Femur (tissue), 1 donor: ENCODE measurements at regions not wholly inside any gene's neighbourhood (a gene's known extent, or its start where the extent isn't known, plus 50 kb on each side); places are given as distances from the start of the nearest gene placed in this dataset.

Experiments used
- DNase-seq: peaks from one replicate; pipeline ENCODE4 v3.0.0-alpha.2; 2017

- DNase-seq = peak; percentile 27
Observed at GRCh38 chr2:78034706-78035105, 512.5 kb upstream of the LRRTM4 start.

- DNase-seq = no peak
Observed at GRCh38 chr2:78035804-78036203, 513.6 kb upstream of the LRRTM4 start.

DNA sequence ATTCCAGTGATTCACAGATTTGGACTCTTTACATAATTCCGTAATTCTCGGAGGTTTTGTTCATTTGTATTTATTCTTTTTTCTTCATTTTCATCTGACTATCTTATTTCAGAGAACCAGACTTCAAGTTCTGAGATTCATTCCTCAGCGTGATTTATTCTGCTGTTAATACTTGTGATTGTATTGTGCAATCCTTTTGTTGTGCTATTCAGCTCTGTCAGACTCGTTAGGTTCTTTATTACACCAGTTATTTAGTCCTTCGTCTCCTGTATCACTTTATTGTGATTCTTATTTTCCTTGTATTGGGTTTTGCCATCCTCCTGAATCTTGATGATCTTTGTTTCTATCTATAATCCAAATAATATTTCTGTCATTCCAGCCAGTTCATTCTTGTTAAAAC, 529.3 kb upstream of the LRRTM4 start:
- DNase-seq = no peak

DNA sequence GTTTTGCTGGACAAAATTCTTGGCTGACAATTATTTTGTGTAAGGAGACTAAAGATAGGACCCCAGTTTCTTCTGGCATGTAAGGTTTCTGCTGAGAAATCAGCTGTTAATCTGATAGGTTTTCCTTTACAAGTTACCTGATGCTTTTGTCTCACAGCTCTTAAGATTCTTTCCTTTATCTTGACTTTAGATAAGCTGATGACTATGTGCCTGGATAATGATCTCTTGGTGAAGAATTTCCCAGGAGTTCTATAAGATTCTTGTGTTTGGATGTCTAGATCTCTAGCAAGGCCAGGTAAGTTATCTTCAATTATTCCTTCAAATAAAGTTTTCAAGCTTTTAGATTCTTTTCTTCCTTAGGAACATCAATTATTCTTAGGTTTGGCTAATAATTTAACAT, 534.8 kb upstream of the LRRTM4 start:
- no peak for DNase-seq

DNA sequence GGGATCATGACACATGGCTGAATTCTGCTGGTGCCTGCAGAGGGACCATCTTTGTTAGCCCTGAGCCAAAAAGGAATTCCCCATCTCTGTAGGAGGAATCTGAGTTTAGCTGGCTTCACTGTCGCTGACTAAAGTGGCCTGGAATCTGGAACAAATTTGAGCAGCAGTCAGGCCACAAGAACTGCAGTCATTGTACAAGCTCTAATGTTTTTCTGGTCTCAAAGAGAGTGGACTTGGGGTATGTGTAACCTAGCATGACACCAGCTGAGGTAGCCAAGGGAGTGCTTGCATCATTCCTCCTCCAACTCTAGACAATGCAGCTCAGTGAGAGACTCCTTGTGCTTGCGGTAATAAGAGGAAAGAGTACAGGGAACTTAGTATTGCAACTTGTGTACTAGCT, 539.1 kb upstream of the LRRTM4 start:
- DNase-seq = no peak

DNA sequence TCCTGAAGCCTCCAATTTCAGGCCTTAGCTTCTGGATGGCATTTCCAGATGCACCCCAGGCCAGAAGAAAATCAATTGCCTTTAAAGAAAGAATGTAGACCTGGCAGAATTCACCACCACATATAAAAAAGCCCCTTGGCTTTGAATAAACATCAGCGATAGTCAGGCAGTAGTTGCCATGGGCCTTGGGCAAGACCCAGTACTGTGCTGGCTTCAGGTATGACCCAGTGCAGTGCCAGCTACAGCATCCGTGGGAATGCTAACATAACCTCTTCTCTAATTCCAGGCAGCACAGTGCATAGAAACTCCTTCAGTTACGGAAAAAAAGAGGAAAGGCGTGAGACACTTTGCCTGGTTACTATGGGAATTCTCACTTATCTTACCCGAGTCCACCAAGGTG, 539.6 kb upstream of the LRRTM4 start:
- DNase-seq = no peak

DNA sequence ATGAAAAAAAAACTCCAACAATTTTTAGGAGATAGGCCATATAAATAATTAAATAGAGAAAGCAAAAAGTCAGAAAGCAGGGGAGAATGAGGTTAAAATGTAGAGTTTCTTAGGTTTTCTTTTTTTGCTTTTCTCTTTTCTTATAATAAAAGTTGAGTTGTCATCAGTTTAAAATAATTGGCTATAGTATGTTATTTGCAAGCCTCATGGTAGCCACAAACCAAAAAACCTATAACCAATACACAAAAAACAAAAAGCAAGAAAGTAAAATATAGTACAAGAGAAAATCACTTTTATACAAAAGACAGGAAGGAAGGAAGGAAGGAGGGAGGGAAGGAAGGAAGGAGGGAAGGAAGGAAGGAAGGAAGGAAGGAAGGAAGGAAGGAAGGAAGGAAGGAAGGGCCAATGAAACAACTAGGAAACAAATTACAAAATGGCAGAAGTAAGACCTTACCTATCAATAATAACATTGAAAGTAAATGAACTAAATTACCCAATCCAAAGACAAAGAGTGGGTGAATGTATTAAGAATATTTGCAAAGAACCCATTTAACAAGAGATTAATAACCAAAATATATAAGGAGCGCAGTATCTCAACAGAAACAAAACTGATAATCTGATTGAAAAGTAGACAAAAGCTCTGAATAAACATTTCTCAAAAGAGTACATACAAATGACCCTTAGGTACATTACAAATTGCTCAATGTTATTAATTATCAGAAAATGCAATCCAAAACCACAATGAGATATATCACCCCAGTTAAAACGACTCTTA, 541.3 kb upstream of the LRRTM4 start:
- DNase-seq = no peak

GRCh38 chr2:78065366-78065765, 543.2 kb upstream of the LRRTM4 start:
- DNase-seq = no peak

DNA sequence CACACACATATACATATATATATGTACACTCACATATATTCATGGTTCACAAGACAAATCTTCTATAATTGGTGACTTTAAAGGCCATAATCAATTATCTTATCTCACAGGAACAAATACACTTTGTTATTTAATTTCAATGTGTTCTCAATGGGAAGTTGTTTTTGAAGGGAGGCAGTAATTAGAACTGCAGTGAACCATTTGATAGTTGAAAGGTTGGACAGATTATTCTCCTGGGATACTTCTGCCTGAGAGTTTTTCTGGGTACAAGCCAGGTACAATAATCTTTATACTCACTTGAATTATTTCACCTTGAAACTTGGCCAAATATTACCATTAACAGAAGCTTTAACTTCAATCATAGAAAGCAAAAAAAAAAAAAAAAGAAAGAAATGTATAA, 546.6 kb upstream of the LRRTM4 start:
- DNase-seq = no peak

- no peak for DNase-seq
Observed at GRCh38 chr2:78070693-78071092, 548.5 kb upstream of the LRRTM4 start.

DNA sequence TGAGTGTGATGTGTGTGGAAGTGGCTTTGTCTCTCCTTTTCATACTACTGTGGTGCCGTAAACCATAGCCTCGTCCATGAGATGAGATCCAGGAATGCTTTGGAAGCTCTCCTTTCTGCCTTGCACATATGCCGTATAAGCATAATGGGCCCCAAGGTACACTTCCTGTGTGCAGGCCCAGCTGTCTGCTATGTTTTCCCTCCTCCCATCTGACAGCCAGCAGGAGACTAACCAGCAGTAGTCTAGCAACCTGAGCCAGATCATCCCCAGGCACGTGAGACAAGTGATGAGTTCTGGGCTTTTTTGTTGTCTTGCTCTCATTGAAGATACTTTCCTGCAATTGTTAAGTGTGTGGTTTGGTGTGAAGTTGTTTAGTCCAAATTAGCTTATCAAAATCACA, 555.5 kb upstream of the LRRTM4 start:
- no peak for DNase-seq

DNA sequence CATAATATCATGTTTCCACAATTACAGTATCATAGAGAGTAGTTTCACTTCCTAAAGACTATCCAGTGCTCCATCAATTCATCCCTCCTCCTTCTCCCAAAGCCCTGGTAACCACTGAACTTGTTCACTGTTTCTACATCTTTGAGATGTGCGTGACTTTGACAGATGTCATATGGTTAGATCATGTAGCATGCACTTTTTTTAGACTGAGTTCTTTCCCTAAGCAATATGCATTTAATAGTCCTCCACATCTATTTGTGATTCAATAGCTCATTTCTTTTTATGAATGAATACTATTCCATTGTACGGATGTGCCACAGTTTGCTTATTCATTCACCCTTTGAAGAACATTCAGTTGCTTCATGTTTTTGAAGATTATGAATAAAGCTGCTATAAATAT, 560.4 kb upstream of the LRRTM4 start:
- no peak for DNase-seq

DNA sequence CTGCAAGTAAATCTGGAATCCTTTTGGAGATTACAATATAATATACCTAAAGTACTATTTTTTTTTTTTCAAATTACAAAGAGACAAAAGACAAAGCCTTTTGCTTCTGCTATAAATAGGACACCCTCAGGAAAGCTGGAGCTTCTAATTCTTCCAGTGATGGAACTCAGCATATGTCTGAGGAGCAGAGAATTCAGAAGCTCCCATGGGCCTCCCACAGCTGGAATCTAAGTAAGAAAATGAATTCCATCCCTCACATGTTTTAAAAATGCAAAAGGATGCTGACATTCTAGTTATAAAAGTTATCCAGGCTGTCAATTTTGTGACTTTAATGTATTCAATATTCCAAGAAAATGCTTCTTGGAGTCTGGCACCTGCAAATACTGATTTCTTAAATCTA, 571.3 kb upstream of the LRRTM4 start:
- no peak for DNase-seq

DNA sequence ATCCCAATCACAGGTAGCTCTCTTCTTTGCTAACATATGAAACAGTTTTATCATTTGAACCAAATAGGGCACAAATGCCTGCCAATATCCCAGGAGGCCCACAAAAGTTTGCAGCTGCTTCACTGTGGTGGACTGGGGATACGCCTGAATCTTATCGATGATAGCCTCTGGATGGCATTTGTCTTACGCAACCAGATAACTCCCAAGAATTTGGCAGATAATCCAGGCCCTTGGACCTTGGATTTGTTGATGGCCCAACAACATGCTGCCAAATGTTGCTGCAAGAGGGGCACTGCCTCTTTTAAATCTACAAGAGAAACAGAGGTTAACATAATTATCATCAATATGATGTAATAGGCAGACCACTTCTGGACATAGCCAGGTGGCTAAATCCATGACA, 587.1 kb upstream of the LRRTM4 start:
- DNase-seq = no peak

DNA sequence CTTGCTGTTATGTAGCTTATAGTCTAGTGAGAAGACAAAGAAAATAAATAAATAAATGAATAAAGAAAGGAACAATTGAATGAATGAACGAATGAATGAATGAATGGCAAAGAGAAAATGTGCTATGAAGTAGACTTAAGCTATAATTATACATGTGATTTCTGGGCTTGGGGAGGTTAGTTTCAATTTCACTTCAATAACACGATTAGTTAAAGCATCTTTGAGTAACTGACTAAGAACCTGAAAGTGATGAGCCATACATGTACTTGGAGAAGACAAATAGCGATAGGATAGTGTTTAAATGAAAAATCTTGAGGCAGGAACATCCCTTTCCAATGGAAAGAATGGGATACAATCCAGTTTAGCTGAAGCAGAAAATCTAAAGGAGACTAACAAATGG, 593.1 kb upstream of the LRRTM4 start:
- DNase-seq = no peak

GRCh38 chr2:78118037-78118436, 595.9 kb upstream of the LRRTM4 start:
- DNase-seq = no peak

DNA sequence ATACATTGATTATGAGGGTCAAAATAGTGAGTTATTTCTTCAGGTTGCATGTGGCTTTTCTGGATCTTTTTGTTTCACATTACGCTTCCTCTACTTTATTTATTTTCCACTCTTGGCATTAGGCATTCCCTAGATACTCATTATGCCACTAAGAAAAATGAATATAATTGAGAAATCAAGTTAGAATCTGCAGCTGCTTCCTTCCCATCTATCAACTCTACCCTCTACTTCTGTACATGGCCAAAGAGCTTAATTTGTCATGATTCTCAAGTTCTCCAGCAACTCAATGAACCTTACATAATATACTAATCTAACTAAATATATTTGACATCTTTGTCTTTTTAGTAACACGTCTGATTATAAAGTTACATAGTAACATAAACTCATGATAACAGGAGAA, 598.1 kb upstream of the LRRTM4 start:
- no peak for DNase-seq

GRCh38 chr2:78125042-78125441, 602.9 kb upstream of the LRRTM4 start:
- DNase-seq = no peak

- no peak for DNase-seq
Observed at GRCh38 chr2:78127424-78127823, 605.2 kb upstream of the LRRTM4 start.

- DNase-seq = no peak
Observed at GRCh38 chr2:78132391-78133370, 610.5 kb upstream of the LRRTM4 start.

DNA sequence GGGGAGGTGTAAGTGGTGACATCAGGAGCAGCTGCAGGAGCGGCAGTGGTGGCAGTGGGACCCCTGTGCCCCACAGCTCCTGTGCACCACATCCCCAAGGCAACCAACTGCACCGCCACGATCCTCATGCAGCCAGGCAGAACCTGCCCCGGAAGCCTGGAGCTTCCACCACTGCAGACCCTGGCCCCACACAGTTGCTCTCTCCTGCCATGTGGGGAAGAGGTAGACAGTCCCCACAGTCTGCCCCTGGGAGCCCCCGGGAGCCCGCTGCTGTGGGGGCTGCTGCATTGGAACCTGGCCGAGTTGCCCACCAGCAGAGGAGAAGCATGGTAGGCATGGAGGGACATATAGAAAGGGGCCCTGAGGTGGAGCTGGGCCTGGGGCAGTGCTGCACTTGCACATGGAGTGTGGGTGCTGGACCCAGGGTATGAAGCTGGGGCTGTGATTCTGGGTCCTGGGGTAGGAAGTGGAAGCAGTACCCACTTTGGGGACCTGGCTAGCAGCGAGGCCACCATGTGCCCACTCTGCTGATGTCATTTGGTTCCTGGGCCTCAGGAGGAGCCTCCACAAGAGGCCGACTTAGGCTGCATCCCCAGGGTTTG, 623.3 kb upstream of the LRRTM4 start:
- no peak for DNase-seq

- DNase-seq = no peak
Observed at GRCh38 chr2:78145997-78146722, 624.0 kb upstream of the LRRTM4 start.

GRCh38 chr2:78147466-78147865, 625.3 kb upstream of the LRRTM4 start:
- no peak for DNase-seq
